ENCODE measurements at regions not wholly inside any gene's neighbourhood (a gene's known extent, or its start where the extent isn't known, plus 50 kb on each side); places are given as distances from the start of the nearest gene placed in this dataset.
"Not testable (repeated sequence)": the region's sequence is repeated elsewhere in the genome, so short reads cannot be mapped to it uniquely, and the experiment has no call there.

DNA sequence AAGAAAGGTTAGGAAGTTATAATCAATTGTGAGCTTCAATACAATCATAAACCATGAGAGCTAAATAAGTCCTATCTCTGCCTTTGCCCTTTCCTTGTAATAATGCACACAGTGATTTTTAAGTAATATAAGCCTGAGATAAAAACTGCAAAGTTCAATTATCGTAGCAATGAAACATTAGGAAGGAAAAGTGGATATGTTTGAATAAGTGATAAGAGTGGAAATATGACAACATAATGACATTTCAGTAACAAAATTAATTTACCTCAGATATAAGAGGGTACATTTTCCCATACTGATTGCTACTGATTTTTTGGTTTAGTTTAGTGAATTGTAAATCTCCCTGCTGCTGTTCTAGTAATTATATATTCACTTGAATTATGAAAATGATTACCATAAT is 164.2 kb upstream of the FANCL start:
- ChIA-PET CTCF (no interaction called here), POLR2A (no interaction called here)
- H3K4me1 Mint-ChIP-seq: no peaks in the 10 kb centered on the region
- H3K4me3 ChIP-seq (ENCODE audit: low read length): no peak overlapping the region
- no peak overlapping the region for H3K27ac ChIP-seq (ENCODE audit: low read depth, low read length)
- intact Hi-C loops (cut with micrococcal nuclease): no loop called here
- no peaks in the 10 kb centered on the region for H3K27me3 ChIP-seq (ENCODE audit: control insufficient read depth in 2 of 2, insufficient read depth in 2 of 2, low read length in 2 of 2)
- no peak overlapping the region for H3K27ac Mint-ChIP-seq
- no peaks in the 10 kb centered on the region for H3K4me1 ChIP-seq (ENCODE audit: control insufficient read depth in 2 of 2, insufficient read depth in 2 of 2, low read length in 2 of 2)
- no peak overlapping the region for H3K4me3 Mint-ChIP-seq
- no peak for DNase-seq
- no peaks in the 10 kb centered on the region for H3K9me3 ChIP-seq (ENCODE audit: control insufficient read depth in 2 of 3, low read length in 3 of 3)
- no peaks in the 10 kb centered on the region for H3K9me3 Mint-ChIP-seq
- H3K36me3 Mint-ChIP-seq: no peaks in the 10 kb centered on the region
- ATAC-seq: no peak
- H3K36me3 ChIP-seq (ENCODE audit: control insufficient read depth in 2 of 3, insufficient read depth in 3 of 3, low read length in 3 of 3): no peaks in the 10 kb centered on the region
- H3K27me3 Mint-ChIP-seq: peaks cover 0 to 5% (median 0%) of the 10 kb centered on the region in 5 donors

GRCh38 chr2:58401936-58402335 is 160.8 kb upstream of the FANCL start:
- H3K4me1 Mint-ChIP-seq: no peaks in the 10 kb centered on the region
- H3K9me3 Mint-ChIP-seq: peaks cover 0 to 2% (median 0%) of the 10 kb centered on the region in 11 donors
- no peak for DNase-seq
- ChIA-PET CTCF (no interaction called here), POLR2A (no interaction called here)
- H3K27me3 ChIP-seq (ENCODE audit: control insufficient read depth in 2 of 2, insufficient read depth in 2 of 2, low read length in 2 of 2): no peaks in the 10 kb centered on the region
- no peak for ATAC-seq
- no peak overlapping the region for H3K27ac ChIP-seq (ENCODE audit: low read depth, low read length)
- H3K4me3 ChIP-seq (ENCODE audit: low read length): no peak overlapping the region
- intact Hi-C loops (cut with micrococcal nuclease): no loop called here
- no peaks in the 10 kb centered on the region for H3K36me3 ChIP-seq (ENCODE audit: control insufficient read depth in 2 of 3, insufficient read depth in 3 of 3, low read length in 3 of 3)
- no peaks in the 10 kb centered on the region for H3K4me1 ChIP-seq (ENCODE audit: control insufficient read depth in 2 of 2, insufficient read depth in 2 of 2, low read length in 2 of 2)
- no peaks in the 10 kb centered on the region for H3K36me3 Mint-ChIP-seq
- no peak overlapping the region for H3K4me3 Mint-ChIP-seq
- no peaks in the 10 kb centered on the region for H3K9me3 ChIP-seq (ENCODE audit: control insufficient read depth in 2 of 3, low read length in 3 of 3)
- H3K27ac Mint-ChIP-seq: no peak overlapping the region
- H3K27me3 Mint-ChIP-seq: peaks cover 0 to 10% (median 0%) of the 10 kb centered on the region in 5 donors

- Histone ChIP-seq H3K36me3 (ENCODE audit: control insufficient read depth in 2 of 3, insufficient read depth in 3 of 3, low read length in 3 of 3) (no peaks in the 10 kb centered on the region), H3K27me3 (ENCODE audit: control insufficient read depth in 2 of 2, insufficient read depth in 2 of 2, low read length in 2 of 2) (no peaks in the 10 kb centered on the region), H3K9me3 (ENCODE audit: control insufficient read depth in 2 of 3, low read length in 3 of 3) (no peaks in the 10 kb centered on the region), H3K27ac (ENCODE audit: low read depth, low read length) (no peak overlapping the region), H3K4me3 (ENCODE audit: low read length) (no peak overlapping the region), H3K4me1 (ENCODE audit: control insufficient read depth in 2 of 2, insufficient read depth in 2 of 2, low read length in 2 of 2) (no peaks in the 10 kb centered on the region)
- CTCF ChIA-PET: no interaction called here
- H3K4me3 Mint-ChIP-seq: no peak overlapping the region
- POLR2A ChIA-PET: no interaction called here
- peaks cover 0 to 4% (median 0%) of the 10 kb centered on the region in 11 donors for H3K9me3 Mint-ChIP-seq
- peaks cover 4 to 18% (median 8%) of the 10 kb centered on the region in 5 donors for H3K27me3 Mint-ChIP-seq
- H3K27ac Mint-ChIP-seq: no peak overlapping the region
- intact Hi-C loops (cut with micrococcal nuclease): no loop called here
- no peak for DNase-seq
- no peaks in the 10 kb centered on the region for H3K4me1 Mint-ChIP-seq
- no peaks in the 10 kb centered on the region for H3K36me3 Mint-ChIP-seq
- ATAC-seq: no peak
Measured at GRCh38 chr2:58398406-58398805, 157.3 kb upstream of the FANCL start.

- H3K9me3 Mint-ChIP-seq: peaks cover 0 to 7% (median 0%) of the 10 kb centered on the region in 11 donors
- H3K27me3 Mint-ChIP-seq: peaks cover 0 to 9% (median 4%) of the 10 kb centered on the region in 5 donors
- H3K4me3 Mint-ChIP-seq: no peak overlapping the region
- H3K27ac ChIP-seq (ENCODE audit: low read depth, low read length): no peak overlapping the region
- H3K27me3 ChIP-seq (ENCODE audit: control insufficient read depth in 2 of 2, insufficient read depth in 2 of 2, low read length in 2 of 2): no peaks in the 10 kb centered on the region
- no peaks in the 10 kb centered on the region for H3K4me1 ChIP-seq (ENCODE audit: control insufficient read depth in 2 of 2, insufficient read depth in 2 of 2, low read length in 2 of 2)
- intact Hi-C loops (cut with micrococcal nuclease): no loop called here
- DNase-seq: no peak
- H3K36me3 ChIP-seq (ENCODE audit: control insufficient read depth in 2 of 3, insufficient read depth in 3 of 3, low read length in 3 of 3): no peaks in the 10 kb centered on the region
- no peaks in the 10 kb centered on the region for H3K9me3 ChIP-seq (ENCODE audit: control insufficient read depth in 2 of 3, low read length in 3 of 3)
- no peak overlapping the region for H3K4me3 ChIP-seq (ENCODE audit: low read length)
- H3K4me1 Mint-ChIP-seq: no peaks in the 10 kb centered on the region
- no peak for ATAC-seq
- CTCF ChIA-PET: no interaction called here
- H3K27ac Mint-ChIP-seq: no peak overlapping the region
- no peaks in the 10 kb centered on the region for H3K36me3 Mint-ChIP-seq
- POLR2A ChIA-PET: no interaction called here
Measured at GRCh38 chr2:58387701-58388100, 146.6 kb upstream of the FANCL start.

GRCh38 chr2:58386904-58387303 is 145.8 kb upstream of the FANCL start:
- H3K27me3 Mint-ChIP-seq; H3K27me3 ChIP-seq (ENCODE audit: control insufficient read depth in 2 of 2, insufficient read depth in 2 of 2, low read length in 2 of 2); POLR2A ChIA-PET; intact Hi-C loops (cut with micrococcal nuclease); H3K4me3 ChIP-seq (ENCODE audit: low read length); H3K27ac Mint-ChIP-seq; H3K4me3 Mint-ChIP-seq; CTCF ChIA-PET; H3K27ac ChIP-seq (ENCODE audit: low read depth, low read length); H3K4me1 Mint-ChIP-seq; ATAC-seq; DNase-seq; H3K4me1 ChIP-seq (ENCODE audit: control insufficient read depth in 2 of 2, insufficient read depth in 2 of 2, low read length in 2 of 2); H3K9me3 ChIP-seq (ENCODE audit: control insufficient read depth in 2 of 3, low read length in 3 of 3); H3K9me3 Mint-ChIP-seq; H3K36me3 Mint-ChIP-seq; H3K36me3 ChIP-seq (ENCODE audit: control insufficient read depth in 2 of 3, insufficient read depth in 3 of 3, low read length in 3 of 3): not testable (repeated sequence)

DNA sequence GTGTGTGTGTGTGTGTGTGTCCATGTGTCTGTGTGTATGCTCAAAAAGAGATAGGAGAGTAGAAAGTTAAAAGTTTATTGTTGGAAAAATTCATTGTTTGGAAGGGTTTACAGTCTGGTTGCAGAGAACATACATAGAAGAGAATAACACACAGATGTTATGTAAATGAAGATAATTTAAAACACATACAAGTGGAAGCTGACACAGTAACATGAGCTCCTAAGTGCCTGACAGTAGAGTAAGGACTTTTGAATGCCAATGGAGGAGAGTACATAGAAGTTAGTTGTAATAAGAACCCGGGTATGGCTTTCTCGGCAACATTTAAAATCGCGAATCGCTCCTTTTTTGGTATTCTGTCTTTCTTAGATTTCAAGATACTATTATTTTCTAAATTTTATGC is 137.0 kb upstream of the FANCL start:
- peaks cover 0 to 6% (median 0%) of the 10 kb centered on the region in 11 donors for H3K9me3 Mint-ChIP-seq
- H3K36me3 Mint-ChIP-seq: no peaks in the 10 kb centered on the region
- ChIA-PET POLR2A (no interaction called here), CTCF (no interaction called here)
- Histone ChIP-seq H3K36me3 (ENCODE audit: control insufficient read depth in 2 of 3, insufficient read depth in 3 of 3, low read length in 3 of 3) (no peaks in the 10 kb centered on the region), H3K4me3 (ENCODE audit: low read length) (no peak overlapping the region), H3K9me3 (ENCODE audit: control insufficient read depth in 2 of 3, low read length in 3 of 3) (no peaks in the 10 kb centered on the region), H3K4me1 (ENCODE audit: control insufficient read depth in 2 of 2, insufficient read depth in 2 of 2, low read length in 2 of 2) (no peaks in the 10 kb centered on the region), H3K27ac (ENCODE audit: low read depth, low read length) (no peak overlapping the region), H3K27me3 (ENCODE audit: control insufficient read depth in 2 of 2, insufficient read depth in 2 of 2, low read length in 2 of 2) (no peaks in the 10 kb centered on the region)
- H3K4me3 Mint-ChIP-seq: no peak overlapping the region
- H3K27me3 Mint-ChIP-seq: no peaks in the 10 kb centered on the region
- no peak for DNase-seq
- no peak for ATAC-seq
- H3K4me1 Mint-ChIP-seq: no peaks in the 10 kb centered on the region
- H3K27ac Mint-ChIP-seq: no peak overlapping the region
- intact Hi-C loops (cut with micrococcal nuclease): no loop called here

DNA sequence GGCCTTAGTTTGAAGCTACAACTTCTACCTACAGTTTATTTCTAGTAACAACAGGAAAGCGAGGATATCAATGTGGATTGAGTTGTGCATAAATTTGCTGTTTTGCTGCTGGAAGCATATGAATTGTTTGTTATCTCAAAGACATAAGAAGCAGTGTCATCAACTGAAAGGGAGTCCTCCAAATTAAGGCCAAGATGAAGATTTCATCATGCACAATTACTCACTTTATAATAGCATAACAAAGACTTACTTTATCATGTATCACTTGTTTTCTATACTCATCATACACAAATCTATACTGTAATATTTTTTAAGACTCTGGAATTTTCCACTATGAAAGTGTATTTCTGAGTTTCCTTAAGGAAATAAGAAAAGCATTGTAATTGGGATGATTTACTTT is 136.1 kb upstream of the FANCL start:
- intact Hi-C loops (cut with micrococcal nuclease): no loop called here
- no peak overlapping the region for H3K27ac ChIP-seq (ENCODE audit: low read depth, low read length)
- H3K9me3 ChIP-seq (ENCODE audit: control insufficient read depth in 2 of 3, low read length in 3 of 3): no peaks in the 10 kb centered on the region

More for the DNA sequence above, 136.1 kb upstream of the FANCL start:
- Mint-ChIP-seq H3K4me3 (no peak overlapping the region), H3K27me3 (no peaks in the 10 kb centered on the region), H3K27ac (no peak overlapping the region), H3K9me3 (peaks cover 0 to 6% (median 0%) of the 10 kb centered on the region in 11 donors), H3K4me1 (no peaks in the 10 kb centered on the region), H3K36me3 (no peaks in the 10 kb centered on the region)
- ATAC-seq (no peak), DNase-seq (no peak)
- H3K27me3 ChIP-seq (ENCODE audit: control insufficient read depth in 2 of 2, insufficient read depth in 2 of 2, low read length in 2 of 2): no peaks in the 10 kb centered on the region
- H3K4me3 ChIP-seq (ENCODE audit: low read length): no peak overlapping the region
- ChIA-PET POLR2A (no interaction called here), CTCF (no interaction called here)
- H3K4me1 ChIP-seq (ENCODE audit: control insufficient read depth in 2 of 2, insufficient read depth in 2 of 2, low read length in 2 of 2): no peaks in the 10 kb centered on the region
- no peaks in the 10 kb centered on the region for H3K36me3 ChIP-seq (ENCODE audit: control insufficient read depth in 2 of 3, insufficient read depth in 3 of 3, low read length in 3 of 3)

All from naive thymus-derived CD4-positive, alpha-beta T cell (primary cell).